H1 (cell line): ENCODE measurements at regions not wholly inside any gene's neighbourhood (a gene's known extent, or its start where the extent isn't known, plus 50 kb on each side); places are given as distances from the start of the nearest gene placed in this dataset.

Source experiments
- GTF2F1 ChIP-seq: IDR thresholded peaks from 2 replicates; pipeline ENCODE4 v1.6.1; 2012; ENCODE audit warnings: low read depth, low read length, improper control_type of control experiment, borderline replicate concordance
- RAD21 ChIP-seq, 2 experiments: IDR thresholded peaks in 1 of 2; conservative IDR thresholded peaks in 1 of 2; 2 replicates each; pipeline ENCODE4 v1.6.1; 2011; ENCODE audit warnings: low read depth in 2 of 2, low read length in 2 of 2, improper control_type of control experiment in 1 of 2, inconsistent platforms in 1 of 2, mild to moderate bottlenecking in 1 of 2, moderate library complexity in 1 of 2
- SIRT6 ChIP-seq: IDR thresholded peaks from one replicate; pipeline ENCODE4 v1.7.1; 2012; ENCODE audit warnings: low read length, inconsistent platforms
- TF ChIP-seq, protein P1 (sequence below): IDR thresholded peaks from 2 replicates; pipeline ENCODE4 v1.6.1; 2012; ENCODE audit warnings: low read length, inconsistent platforms

- TF ChIP-seq, protein P1, sequence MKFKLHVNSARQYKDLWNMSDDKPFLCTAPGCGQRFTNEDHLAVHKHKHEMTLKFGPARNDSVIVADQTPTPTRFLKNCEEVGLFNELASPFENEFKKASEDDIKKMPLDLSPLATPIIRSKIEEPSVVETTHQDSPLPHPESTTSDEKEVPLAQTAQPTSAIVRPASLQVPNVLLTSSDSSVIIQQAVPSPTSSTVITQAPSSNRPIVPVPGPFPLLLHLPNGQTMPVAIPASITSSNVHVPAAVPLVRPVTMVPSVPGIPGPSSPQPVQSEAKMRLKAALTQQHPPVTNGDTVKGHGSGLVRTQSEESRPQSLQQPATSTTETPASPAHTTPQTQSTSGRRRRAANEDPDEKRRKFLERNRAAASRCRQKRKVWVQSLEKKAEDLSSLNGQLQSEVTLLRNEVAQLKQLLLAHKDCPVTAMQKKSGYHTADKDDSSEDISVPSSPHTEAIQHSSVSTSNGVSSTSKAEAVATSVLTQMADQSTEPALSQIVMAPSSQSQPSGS: no peak
- TF ChIP-seq SIRT6 (no peak), GTF2F1 (no peak), RAD21 (IDR thresholded peaks at IDR 0.05 in 1 of 2, conservative IDR thresholded peaks at IDR 0.05 in 1 of 2; ENCODE audit: low read depth in 2 of 2, low read length in 2 of 2) (peak; percentile 39 to 50)
- TF ChIP-seq, all 59 proteins: peak for 2
These were observed 214.5 kb downstream of the KLHL4 start (continued) for GRCh38 chrX:87732133-87732532.
